ENCODE measurements at regions not wholly inside any gene's neighbourhood (a gene's known extent, or its start where the extent isn't known, plus 50 kb on each side); places are given as distances from the start of the nearest gene placed in this dataset.

DNA sequence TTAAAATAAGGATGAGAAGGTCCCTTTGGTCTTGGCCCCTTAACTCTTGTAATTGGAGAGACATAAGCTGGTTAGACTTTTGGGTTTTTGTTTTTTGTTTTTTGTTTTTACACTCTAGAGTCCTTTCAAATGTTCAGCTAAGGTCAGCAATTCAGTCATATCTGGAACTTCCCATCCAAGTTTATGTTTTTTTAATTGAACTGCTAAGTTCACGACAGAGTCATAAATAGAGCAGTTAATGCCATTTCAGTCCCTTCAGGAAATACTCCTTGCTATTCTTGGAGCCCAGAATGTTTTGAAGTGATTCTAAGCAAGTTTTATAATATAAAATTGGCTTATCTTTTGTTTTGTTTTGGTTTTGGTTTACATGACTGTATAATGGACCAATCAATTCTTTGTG, 329.4 kb upstream of the PABPC4L start:
- TF ChIP-seq, protein P1, sequence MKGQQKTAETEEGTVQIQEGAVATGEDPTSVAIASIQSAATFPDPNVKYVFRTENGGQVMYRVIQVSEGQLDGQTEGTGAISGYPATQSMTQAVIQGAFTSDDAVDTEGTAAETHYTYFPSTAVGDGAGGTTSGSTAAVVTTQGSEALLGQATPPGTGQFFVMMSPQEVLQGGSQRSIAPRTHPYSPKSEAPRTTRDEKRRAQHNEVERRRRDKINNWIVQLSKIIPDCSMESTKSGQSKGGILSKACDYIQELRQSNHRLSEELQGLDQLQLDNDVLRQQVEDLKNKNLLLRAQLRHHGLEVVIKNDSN (IDR thresholded peaks at IDR 0.05), result no peak
- TF ChIP-seq TAF1 (IDR thresholded peaks at IDR 0.05; ENCODE audit: low read depth) (no peak), EGR1 (IDR thresholded peaks at IDR 0.05) (no peak), FOXM1 (IDR thresholded peaks at IDR 0.05; ENCODE audit: borderline replicate concordance, low read depth) (no peak), EP300 (IDR thresholded peaks at IDR 0.05; ENCODE audit: borderline replicate concordance) (no peak), RAD21 (IDR thresholded peaks at IDR 0.05; ENCODE audit: low read depth) (no peak), NFIC (IDR thresholded peaks at IDR 0.05) (no peak), ZBTB7A (IDR thresholded peaks at IDR 0.05; ENCODE audit: low read depth) (no peak), CREB1 (IDR thresholded peaks at IDR 0.05; ENCODE audit: low read depth) (no peak), CEBPB (IDR thresholded peaks at IDR 0.05) (no peak), TCF12 (IDR thresholded peaks at IDR 0.05; ENCODE audit: low read depth) (no peak), TEAD4 (IDR thresholded peaks at IDR 0.05) (no peak), YY1 (IDR thresholded peaks at IDR 0.05; ENCODE audit: low read depth) (no peak)
- TF ChIP-seq, protein P2, sequence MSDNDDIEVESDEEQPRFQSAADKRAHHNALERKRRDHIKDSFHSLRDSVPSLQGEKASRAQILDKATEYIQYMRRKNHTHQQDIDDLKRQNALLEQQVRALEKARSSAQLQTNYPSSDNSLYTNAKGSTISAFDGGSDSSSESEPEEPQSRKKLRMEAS (IDR thresholded peaks at IDR 0.05), result no peak
- TF ChIP-seq, protein P3, sequence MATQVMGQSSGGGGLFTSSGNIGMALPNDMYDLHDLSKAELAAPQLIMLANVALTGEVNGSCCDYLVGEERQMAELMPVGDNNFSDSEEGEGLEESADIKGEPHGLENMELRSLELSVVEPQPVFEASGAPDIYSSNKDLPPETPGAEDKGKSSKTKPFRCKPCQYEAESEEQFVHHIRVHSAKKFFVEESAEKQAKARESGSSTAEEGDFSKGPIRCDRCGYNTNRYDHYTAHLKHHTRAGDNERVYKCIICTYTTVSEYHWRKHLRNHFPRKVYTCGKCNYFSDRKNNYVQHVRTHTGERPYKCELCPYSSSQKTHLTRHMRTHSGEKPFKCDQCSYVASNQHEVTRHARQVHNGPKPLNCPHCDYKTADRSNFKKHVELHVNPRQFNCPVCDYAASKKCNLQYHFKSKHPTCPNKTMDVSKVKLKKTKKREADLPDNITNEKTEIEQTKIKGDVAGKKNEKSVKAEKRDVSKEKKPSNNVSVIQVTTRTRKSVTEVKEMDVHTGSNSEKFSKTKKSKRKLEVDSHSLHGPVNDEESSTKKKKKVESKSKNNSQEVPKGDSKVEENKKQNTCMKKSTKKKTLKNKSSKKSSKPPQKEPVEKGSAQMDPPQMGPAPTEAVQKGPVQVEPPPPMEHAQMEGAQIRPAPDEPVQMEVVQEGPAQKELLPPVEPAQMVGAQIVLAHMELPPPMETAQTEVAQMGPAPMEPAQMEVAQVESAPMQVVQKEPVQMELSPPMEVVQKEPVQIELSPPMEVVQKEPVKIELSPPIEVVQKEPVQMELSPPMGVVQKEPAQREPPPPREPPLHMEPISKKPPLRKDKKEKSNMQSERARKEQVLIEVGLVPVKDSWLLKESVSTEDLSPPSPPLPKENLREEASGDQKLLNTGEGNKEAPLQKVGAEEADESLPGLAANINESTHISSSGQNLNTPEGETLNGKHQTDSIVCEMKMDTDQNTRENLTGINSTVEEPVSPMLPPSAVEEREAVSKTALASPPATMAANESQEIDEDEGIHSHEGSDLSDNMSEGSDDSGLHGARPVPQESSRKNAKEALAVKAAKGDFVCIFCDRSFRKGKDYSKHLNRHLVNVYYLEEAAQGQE (IDR thresholded peaks at IDR 0.05; ENCODE audit: low read depth), result no peak

DNA sequence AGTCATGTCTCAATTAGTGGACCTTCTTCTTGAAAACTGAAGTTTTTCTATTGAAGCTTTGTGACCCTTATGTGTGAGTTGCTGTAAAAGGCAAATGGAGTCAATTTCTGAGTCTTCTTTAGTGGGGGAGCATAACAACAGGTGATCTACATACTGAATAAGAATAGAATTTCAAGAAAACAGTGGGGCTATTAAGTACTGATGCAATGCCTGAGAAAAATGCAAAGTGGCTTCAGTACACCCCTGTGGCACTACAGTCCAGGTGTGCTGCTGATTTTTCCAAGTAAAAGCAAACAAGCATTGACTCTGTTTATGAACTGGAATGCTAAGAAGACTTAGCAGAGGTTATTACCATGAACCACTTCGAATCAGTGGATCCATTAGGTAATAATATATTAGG, 328.0 kb upstream of the PABPC4L start:
- TF ChIP-seq TCF12 (IDR thresholded peaks at IDR 0.05; ENCODE audit: low read depth), result no peak
- TF ChIP-seq, protein P2 (IDR thresholded peaks at IDR 0.05), result no peak
- TF ChIP-seq, protein P3 (IDR thresholded peaks at IDR 0.05; ENCODE audit: low read depth), result no peak
- TF ChIP-seq ZBTB7A (IDR thresholded peaks at IDR 0.05; ENCODE audit: low read depth), result no peak
- TF ChIP-seq NFIC (IDR thresholded peaks at IDR 0.05), result no peak
- TF ChIP-seq FOXM1 (IDR thresholded peaks at IDR 0.05; ENCODE audit: borderline replicate concordance, low read depth), result no peak
- no peak for TF ChIP-seq RAD21 (IDR thresholded peaks at IDR 0.05; ENCODE audit: low read depth)
- no peak for TF ChIP-seq EGR1 (IDR thresholded peaks at IDR 0.05)
- TF ChIP-seq CEBPB (IDR thresholded peaks at IDR 0.05), result no peak
- TF ChIP-seq TEAD4 (IDR thresholded peaks at IDR 0.05), result no peak
- no peak for TF ChIP-seq CREB1 (IDR thresholded peaks at IDR 0.05; ENCODE audit: low read depth)
- TF ChIP-seq TAF1 (IDR thresholded peaks at IDR 0.05; ENCODE audit: low read depth), result no peak
- TF ChIP-seq, protein P1 (IDR thresholded peaks at IDR 0.05), result no peak
- no peak for TF ChIP-seq YY1 (IDR thresholded peaks at IDR 0.05; ENCODE audit: low read depth)
- TF ChIP-seq EP300 (IDR thresholded peaks at IDR 0.05; ENCODE audit: borderline replicate concordance), result no peak

DNA sequence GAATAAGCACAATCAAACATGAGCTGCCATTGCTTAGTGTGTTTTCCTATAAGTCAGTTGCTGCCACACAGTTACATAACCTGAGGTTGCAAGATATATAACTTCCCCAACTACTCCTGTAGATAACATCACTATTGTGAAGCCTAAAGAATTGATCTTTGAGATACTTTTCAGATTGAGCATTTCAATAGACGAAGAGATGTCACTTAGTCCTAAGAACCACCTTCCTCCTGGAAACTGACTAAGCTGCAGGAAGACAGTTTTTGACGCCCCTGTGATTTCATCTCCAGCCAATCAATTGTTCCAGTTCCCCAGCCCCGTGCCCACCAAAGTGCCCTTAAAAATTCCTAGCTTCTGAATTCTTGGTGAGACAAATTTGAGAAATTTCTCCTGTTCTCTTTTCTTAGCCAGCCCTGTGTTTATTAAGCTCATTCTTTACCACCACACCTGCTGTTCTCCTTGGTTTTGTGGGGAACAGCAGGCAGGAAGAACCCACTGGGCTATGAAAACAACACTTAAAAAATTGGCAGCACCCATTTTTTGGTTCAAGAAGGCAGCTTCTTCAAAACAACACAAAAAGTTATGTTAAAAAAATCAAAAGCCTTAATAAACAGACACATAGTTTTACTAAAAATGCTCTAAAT, 317.1 kb upstream of the PABPC4L start:
- TF ChIP-seq EGR1 (IDR thresholded peaks at IDR 0.05) (no peak), TEAD4 (IDR thresholded peaks at IDR 0.05) (no peak), TCF12 (IDR thresholded peaks at IDR 0.05; ENCODE audit: low read depth) (no peak), NFIC (IDR thresholded peaks at IDR 0.05) (no peak), FOXM1 (IDR thresholded peaks at IDR 0.05; ENCODE audit: borderline replicate concordance, low read depth) (no peak), CREB1 (IDR thresholded peaks at IDR 0.05; ENCODE audit: low read depth) (no peak), TAF1 (IDR thresholded peaks at IDR 0.05; ENCODE audit: low read depth) (no peak), ZBTB7A (IDR thresholded peaks at IDR 0.05; ENCODE audit: low read depth) (no peak), YY1 (IDR thresholded peaks at IDR 0.05; ENCODE audit: low read depth) (no peak), RAD21 (IDR thresholded peaks at IDR 0.05; ENCODE audit: low read depth) (no peak), CEBPB (IDR thresholded peaks at IDR 0.05) (no peak), EP300 (IDR thresholded peaks at IDR 0.05; ENCODE audit: borderline replicate concordance) (no peak)
- TF ChIP-seq, protein P1 (IDR thresholded peaks at IDR 0.05), result no peak
- TF ChIP-seq, protein P2 (IDR thresholded peaks at IDR 0.05), result no peak

DNA sequence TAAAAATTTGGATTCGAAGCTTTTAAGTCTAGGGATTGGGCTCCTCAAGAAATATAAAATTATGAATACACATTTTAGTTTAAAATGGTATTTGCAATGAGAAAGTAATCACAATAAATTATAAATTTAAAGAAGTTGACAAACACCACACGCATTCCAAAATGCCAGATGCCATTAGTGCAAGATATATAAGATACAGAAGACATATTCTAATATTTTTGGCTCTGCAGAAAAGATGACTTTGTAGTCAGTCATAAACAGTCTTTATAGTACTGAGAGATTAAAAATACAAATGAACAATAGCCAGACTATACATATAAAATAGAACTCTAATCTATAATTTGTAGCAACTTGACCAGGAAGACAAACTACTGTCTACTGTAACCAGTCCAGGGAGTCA, 309.0 kb upstream of the PABPC4L start:
- TF ChIP-seq CREB1 (IDR thresholded peaks at IDR 0.05; ENCODE audit: low read depth), result no peak

DNA sequence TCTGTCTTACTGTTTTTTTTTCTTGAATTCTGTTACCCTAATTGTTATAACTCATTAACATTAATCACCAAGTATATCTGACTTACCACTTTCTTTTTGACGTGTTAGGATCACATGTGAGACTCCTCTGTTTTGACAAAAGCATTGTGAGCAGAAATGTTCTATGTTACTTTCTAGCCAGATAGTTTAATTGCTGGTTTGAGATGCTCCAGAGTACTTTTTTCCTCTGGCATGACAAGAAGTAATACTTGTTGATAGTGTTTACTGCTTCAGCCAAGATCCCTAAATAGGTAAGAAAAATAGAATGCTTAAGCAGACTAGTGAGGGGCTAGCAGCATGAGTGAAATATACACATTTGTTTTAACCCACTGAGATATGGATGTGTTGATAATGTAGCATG, 303.9 kb upstream of the PABPC4L start:
- TF ChIP-seq CEBPB (IDR thresholded peaks at IDR 0.05) (no peak), TEAD4 (IDR thresholded peaks at IDR 0.05) (no peak), EP300 (IDR thresholded peaks at IDR 0.05; ENCODE audit: borderline replicate concordance) (no peak), CREB1 (IDR thresholded peaks at IDR 0.05; ENCODE audit: low read depth) (no peak), TAF1 (IDR thresholded peaks at IDR 0.05; ENCODE audit: low read depth) (no peak), FOXM1 (IDR thresholded peaks at IDR 0.05; ENCODE audit: borderline replicate concordance, low read depth) (no peak), EGR1 (IDR thresholded peaks at IDR 0.05) (no peak), RAD21 (IDR thresholded peaks at IDR 0.05; ENCODE audit: low read depth) (no peak), TCF12 (IDR thresholded peaks at IDR 0.05; ENCODE audit: low read depth) (no peak), NFIC (IDR thresholded peaks at IDR 0.05) (no peak), YY1 (IDR thresholded peaks at IDR 0.05; ENCODE audit: low read depth) (no peak)
- TF ChIP-seq, protein P3 (IDR thresholded peaks at IDR 0.05; ENCODE audit: low read depth), result no peak
- TF ChIP-seq, protein P1 (IDR thresholded peaks at IDR 0.05), result no peak
- TF ChIP-seq, protein P2 (IDR thresholded peaks at IDR 0.05), result no peak
